HepG2 (cell line): ENCODE measurements at regions not wholly inside any gene's neighbourhood (a gene's known extent, or its start where the extent isn't known, plus 50 kb on each side); places are given as distances from the start of the nearest gene placed in this dataset.

Experiments
- ATAC-seq: fragments of 200-7000 bp; cut with Tn5 transposase; 3 replicates; pipeline ENCODE4 v1.9.1; 2020; ENCODE audit warnings: mild to moderate bottlenecking, moderate library complexity
- BruUV-seq: library from RNA; stranded (reverse); fragments of 400-500 nt; replicated peaks from 2 replicates; lab custom pipeline; 2021; lab: Mats Ljungman, UMichigan
- CTCF ChIA-PET: fragments of 300-600 bp; formaldehyde crosslinking; extraction: SDS; loops from one replicate; lab custom pipeline; 2021; ENCODE audit warnings: low total read pairs, inconsistent platforms, low intra/inter-chr PET ratio; lab: Yijun Ruan, JAX
- POLR2A ChIA-PET: fragments of 350-600 bp; sonication (Branson Sonifier 250); formaldehyde crosslinking; loops from one replicate; lab custom pipeline; 2020; ENCODE audit warnings: antibody characterized with exemption, inconsistent platforms; lab: Yijun Ruan, JAX
- DNase-seq: peaks from one replicate; pipeline ENCODE4 v3.0.0-alpha.2; 2015; ENCODE audit warnings: low spot score
- FAIRE-seq: peaks from 3 replicates; lab custom pipeline; 2011; peaks lifted over from hg19 to GRCh38; lab: Jason Lieb, UNC
- H2AFZ ChIP-seq: one replicate; pipeline ENCODE4 v1.6.1; 2011; ENCODE audit warnings: low read length, inconsistent platforms
- H3K27ac ChIP-seq: fragments of 300-600 bp; 3 replicates; pipeline ENCODE4 v1.8.0; 2011; ENCODE audit warnings: mixed run types, mild to moderate bottlenecking, mixed read lengths, low read length, inconsistent platforms; ENCODE audit not compliant: insufficient read depth; ENCODE audit errors: extremely low read length
- H3K27me3 ChIP-seq, 2 experiments: fragments of 200-600 bp in 1 of 2; 2 replicates in 1 of 2; 3 replicates in 1 of 2; pipeline versions ENCODE4 v1.6.0 to v1.8.0; 2011; ENCODE audit warnings: low read length in 2 of 2, mild to moderate bottlenecking in 2 of 2, moderate library complexity in 2 of 2, inconsistent platforms in 1 of 2; ENCODE audit not compliant: insufficient read depth in 2 of 2, control insufficient read depth in 1 of 2
- H3K36me3 ChIP-seq, 2 experiments: fragments of 200-600 bp in 1 of 2; replicated peaks in 1 of 2; 2 replicates in 1 of 2; 3 replicates in 1 of 2; pipeline versions ENCODE4 v1.5.1 to v1.8.0; 2011; ENCODE audit warnings: low read length in 2 of 2, inconsistent platforms in 1 of 2; ENCODE audit not compliant: insufficient read depth in 2 of 2, control insufficient read depth in 1 of 2
- H3K4me1 ChIP-seq: 2 replicates; pipeline ENCODE4 v1.5.1; 2012; ENCODE audit warnings: low read length, inconsistent platforms; ENCODE audit not compliant: insufficient read depth
- H3K4me2 ChIP-seq: 2 replicates; pipeline ENCODE4 v1.6.0; 2011; ENCODE audit warnings: low read depth, low read length, inconsistent platforms
- H3K4me3 ChIP-seq, 3 experiments: fragments of 200-600 bp in 1 of 3; sonication (generic), shearing (Covaris generic) in 1 of 3; replicated peaks in 1 of 3; 2 replicates each; pipeline ENCODE4 v1.5.1; 2011 to 2016; ENCODE audit warnings: low read length in 3 of 3, inconsistent platforms in 2 of 3, low read depth in 2 of 3, mild to moderate bottlenecking in 2 of 3, control low read depth in 1 of 3, mixed read lengths in 1 of 3; ENCODE audit not compliant: insufficient read depth in 1 of 3
- H3K79me2 ChIP-seq: one replicate; pipeline ENCODE4 v1.6.1; 2011; ENCODE audit warnings: low read length, inconsistent platforms; ENCODE audit not compliant: insufficient read depth
- H3K9ac ChIP-seq: 2 replicates; pipeline ENCODE4 v1.6.0; 2011; ENCODE audit warnings: mild to moderate bottlenecking, low read depth, low read length, inconsistent platforms; ENCODE audit not compliant: insufficient read depth
- H3K9me3 ChIP-seq: 2 replicates; pipeline ENCODE4 v1.5.1; 2012; ENCODE audit warnings: mild to moderate bottlenecking, low read length
- H4K20me1 ChIP-seq: 2 replicates; pipeline ENCODE4 v1.6.0; 2011; ENCODE audit warnings: inconsistent platforms, mild to moderate bottlenecking, low read length, moderate library complexity; ENCODE audit not compliant: insufficient read depth
- AHR ChIP-seq: IDR thresholded peaks from 2 replicates; pipeline ENCODE4 v1.6.1; 2018; ENCODE audit warnings: missing genetic modification reagents, missing compliant biosample characterization
- HNRNPK ChIP-seq: fragments of 200-400 bp; formaldehyde crosslinking; IDR thresholded peaks from 2 replicates; pipeline ENCODE4 v1.6.1; 2018; ENCODE audit warnings: low read length, low read depth, moderate library complexity, mild to moderate bottlenecking; ENCODE audit not compliant: poor library complexity, severe bottlenecking
- MED13 ChIP-seq: sonication (generic); formaldehyde crosslinking; IDR thresholded peaks from 2 replicates; pipeline ENCODE4 v1.5.0; 2020; ENCODE audit warnings: missing genetic modification reagents
- ZFAT ChIP-seq: sonication (generic); formaldehyde crosslinking; conservative IDR thresholded peaks from 2 replicates; pipeline ENCODE4 v1.8.1; 2023; ENCODE audit warnings: missing genetic modification reagents, inconsistent platforms
- ZNF780A ChIP-seq: sonication (generic); formaldehyde crosslinking; IDR thresholded peaks from 2 replicates; pipeline ENCODE4 v1.8.0; 2022; ENCODE audit warnings: mild to moderate bottlenecking, missing genetic modification reagents, moderate library complexity
- WGBS: methylation state at CpG from one replicate; pipeline ENCODE4 v1.1.6; 2017; ENCODE audit warnings: low lambda C conversion rate; 5-methylcytosine and 5-hydroxymethylcytosine counted together
- in situ Hi-C: cut with HindIII; loops from 2 replicates; pipeline ENCODE4 v1.10.0; 2017; ENCODE audit warnings: low pct_unique_long_range_greater_than_20kb; ENCODE audit not compliant: extremely low pct_ligation_motif_present
- intact Hi-C: fragments of 100-400 bp; cut with micrococcal nuclease; formaldehyde crosslinking; loops from one replicate; pipeline ENCODE4 v1.10.0; 2022; ENCODE audit not compliant: unreplicated experiment
- TF ChIP-seq, protein P1 (sequence below): sonication (generic); formaldehyde crosslinking; IDR thresholded peaks from 2 replicates; pipeline ENCODE4 v1.4.0; 2020; ENCODE audit warnings: mild to moderate bottlenecking, missing genetic modification reagents

- peaks cover 0 to 5% of the 10 kb centered on the region in 2 experiments; a peak in 2 of 5 replicates for H3K27me3 ChIP-seq
- no peak overlapping the region for H3K9ac ChIP-seq
- H4K20me1 ChIP-seq, result no peaks in the 10 kb centered on the region
- CTCF ChIA-PET, result no interaction called here
- H3K36me3 ChIP-seq, result no peaks in the 10 kb centered on the region
- POLR2A ChIA-PET, result no interaction called here
- no peak overlapping the region for H3K27ac ChIP-seq
- peaks cover 13% of the 10 kb centered on the region for H3K4me1 ChIP-seq
- no TSS peak for BruUV-seq
- DNase-seq (no peak), FAIRE-seq (no peak), ATAC-seq (no peak)
- in situ Hi-C loops, result no loop called here
- no peaks in the 10 kb centered on the region for H3K79me2 ChIP-seq
- H2AFZ ChIP-seq, result no peak overlapping the region
- WGBS, result 58% methylated on average over 3 of the region's 3 CpGs
- intact Hi-C loops, result no loop called here
- no peak overlapping the region for H3K4me2 ChIP-seq
- H3K4me3 ChIP-seq, result no peak overlapping the region
- H3K9me3 ChIP-seq, result no peaks in the 10 kb centered on the region
- TF ChIP-seq MED13, result no peak
- no peak for TF ChIP-seq HNRNPK
- no peak for TF ChIP-seq AHR (CRISPR knock-in tag)
These were observed 366.2 kb downstream of the ENC1 start for GRCh38 chr5:74274326-74274725.

GRCh38 chr5:74272831-74273451, 367.6 kb downstream of the ENC1 start:
- WGBS, result 30% methylated on average over 8 of the region's 8 CpGs
- Histone ChIP-seq H3K4me3 (no peak overlapping the region), H3K9me3 (no peaks in the 10 kb centered on the region), H3K4me2 (no peak overlapping the region), H3K27me3 (peaks cover 0 to 5% of the 10 kb centered on the region in 2 experiments; a peak in 3 of 5 replicates), H2AFZ (no peak overlapping the region), H3K79me2 (no peaks in the 10 kb centered on the region), H3K4me1 (peaks cover 13% of the 10 kb centered on the region), H3K27ac (no peak overlapping the region), H3K9ac (no peak overlapping the region), H3K36me3 (no peaks in the 10 kb centered on the region), H4K20me1 (no peaks in the 10 kb centered on the region)
- ATAC-seq, result no peak
- no peak for DNase-seq
- in situ Hi-C loops, result no loop called here
- no peak for FAIRE-seq
- intact Hi-C loops, result no loop called here
- TF ChIP-seq ZNF780A (CRISPR knock-in tag) (no peak), ZFAT (CRISPR knock-in tag) (no peak)
- TF ChIP-seq, protein P1, sequence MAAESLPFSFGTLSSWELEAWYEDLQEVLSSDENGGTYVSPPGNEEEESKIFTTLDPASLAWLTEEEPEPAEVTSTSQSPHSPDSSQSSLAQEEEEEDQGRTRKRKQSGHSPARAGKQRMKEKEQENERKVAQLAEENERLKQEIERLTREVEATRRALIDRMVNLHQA (CRISPR knock-in tag), result no peak
- ChIA-PET CTCF (no interaction called here), POLR2A (no interaction called here)
- BruUV-seq, result no TSS peak
